T-cell (primary cell): ENCODE measurements at regions not wholly inside any gene's neighbourhood (a gene's known extent, or its start where the extent isn't known, plus 50 kb on each side); places are given as distances from the start of the nearest gene placed in this dataset.

Experiments
- ATAC-seq, 4 experiments: fragments of 200-7000 bp in 3 of 4; fragments of 150-1000 bp in 1 of 4; cut with Tn5 transposase; replicated peaks in 1 of 4; 1 replicate in 3 of 4; 2 replicates in 1 of 4; pipeline ENCODE4 v1.10.0; 2021; ENCODE audit warnings: moderate library complexity in 3 of 4, mild to moderate bottlenecking in 2 of 4, moderate number of reproducible peaks in 1 of 4
- CTCF ChIA-PET, 2 donors: fragments of 300-600 bp; sonication (Branson Sonifier 250); formaldehyde crosslinking; loops; one replicate each; lab custom pipeline; 2022; ENCODE audit warnings: antibody characterized with exemption in 2 of 2; lab: Charles Lee
- POLR2A ChIA-PET, 2 donors: fragments of 300-600 bp; sonication (Branson Sonifier 250); formaldehyde crosslinking; loops; one replicate each; lab custom pipeline; 2022; ENCODE audit warnings: antibody characterized with exemption in 2 of 2; lab: Charles Lee
- DNase-seq, 35 experiments: peaks; one replicate each; pipeline versions ENCODE4 v3.0.0 to v3.0.0-alpha.2; 2013 to 2023
- H3K27ac ChIP-seq: one replicate; pipeline ENCODE4 v1.5.1; 2013; ENCODE audit warnings: low read length
- H3K27me3 ChIP-seq, 2 experiments: replicated peaks in 1 of 2; 1 replicate in 1 of 2; 2 replicates in 1 of 2; pipeline versions ENCODE4 v1.6.1 to v1.7.0; 2013; ENCODE audit warnings: low read length in 1 of 2, mixed read lengths in 1 of 2; ENCODE audit not compliant: control insufficient read depth in 2 of 2, insufficient read depth in 2 of 2; ENCODE audit errors: extremely low read depth in 1 of 2
- H3K36me3 ChIP-seq, 2 donors: 1 replicate in 1 of 2; 2 replicates in 1 of 2; pipeline versions ENCODE4 v1.6.1 to v1.7.0; 2013; ENCODE audit warnings: low read length in 1 of 2; ENCODE audit not compliant: control insufficient read depth in 2 of 2, insufficient read depth in 1 of 2; ENCODE audit errors: extremely low read depth in 1 of 2
- H3K4me1 ChIP-seq, 2 experiments: 1 replicate in 1 of 2; 2 replicates in 1 of 2; pipeline versions ENCODE4 v1.6.1 to v1.7.0; 2013; ENCODE audit warnings: low read length in 2 of 2, mixed read lengths in 1 of 2; ENCODE audit not compliant: insufficient read depth in 2 of 2, control insufficient read depth in 1 of 2; ENCODE audit errors: extremely low read depth in 1 of 2
- H3K4me3 ChIP-seq, 2 donors: 1 replicate in 1 of 2; 2 replicates in 1 of 2; pipeline versions ENCODE4 v1.5.1 to v1.7.0; 2013; ENCODE audit warnings: mild to moderate bottlenecking in 2 of 2, low read length in 1 of 2, moderate library complexity in 1 of 2; ENCODE audit not compliant: control insufficient read depth in 1 of 2; ENCODE audit errors: extremely low read depth in 1 of 2
- H3K9me3 ChIP-seq: 2 replicates; pipeline ENCODE4 v1.7.0; 2013
- H3K27ac Mint-ChIP-seq, 2 donors: one replicate each; pipeline ENCODE4 v1.8.0; 2020 to 2021; ENCODE audit warnings: mild to moderate bottlenecking in 2 of 2, mixed read lengths in 2 of 2
- H3K27me3 Mint-ChIP-seq, 2 donors: one replicate each; pipeline ENCODE4 v1.8.0; 2021 to 2022; ENCODE audit warnings: mixed read lengths in 2 of 2
- H3K36me3 Mint-ChIP-seq: one replicate; pipeline ENCODE4 v1.8.0; 2021; ENCODE audit warnings: mixed read lengths
- H3K4me1 Mint-ChIP-seq, 3 donors: one replicate each; pipeline ENCODE4 v1.8.0; 2020 to 2022; ENCODE audit warnings: mixed read lengths in 3 of 3, mild to moderate bottlenecking in 1 of 3
- H3K4me3 Mint-ChIP-seq, 3 donors: one replicate each; pipeline ENCODE4 v1.8.0; 2020 to 2022; ENCODE audit warnings: mild to moderate bottlenecking in 3 of 3, mixed read lengths in 3 of 3, moderate library complexity in 3 of 3
- H3K9me3 Mint-ChIP-seq, 3 donors: one replicate each; pipeline ENCODE4 v1.8.0; 2020 to 2022; ENCODE audit warnings: mixed read lengths in 3 of 3
- WGBS: methylation state at CpG from one replicate; pipeline ENCODE4 v1.1.5; 2013; ENCODE audit warnings: missing lambda C conversion rate; ENCODE audit not compliant: insufficient coverage; 5-methylcytosine and 5-hydroxymethylcytosine counted together

GRCh38 chr22:27175974-27176373, 518.6 kb downstream of the MIAT start:
- Histone ChIP-seq H3K27me3 (peaks cover 0 to 11% of the 10 kb centered on the region in 2 experiments), H3K4me1 (no peaks in the 10 kb centered on the region), H3K27ac (no peak overlapping the region), H3K9me3 (no peaks in the 10 kb centered on the region), H3K4me3 (no peak overlapping the region), H3K36me3 (no peaks in the 10 kb centered on the region)
- peaks cover 23 to 24% of the 10 kb centered on the region in 2 donors for H3K27me3 Mint-ChIP-seq
- no peak overlapping the region for H3K27ac Mint-ChIP-seq
- no peaks in the 10 kb centered on the region for H3K36me3 Mint-ChIP-seq
- DNase-seq: no peak
- POLR2A ChIA-PET: no interaction called here
- no peak overlapping the region for H3K4me3 Mint-ChIP-seq
- H3K9me3 Mint-ChIP-seq: no peaks in the 10 kb centered on the region
- ATAC-seq: no peak
- no CpG with 5 or more reads among the region's 2 CpGs for WGBS
- no peaks in the 10 kb centered on the region for H3K4me1 Mint-ChIP-seq
- CTCF ChIA-PET: interaction anchor here in 1 of 2 donors (0.7 kb wide), 1 partner anchor 15 kb away, joined by 5 read pairs; no protein-coding TSS in a partner anchor

GRCh38 chr22:27179161-27179560, 521.8 kb downstream of the MIAT start:
- WGBS: no CpG with 5 or more reads among the region's 3 CpGs
- POLR2A ChIA-PET: no interaction called here

GRCh38 chr22:27181537-27181936, 524.1 kb downstream of the MIAT start:
- H3K4me3 Mint-ChIP-seq: no peak overlapping the region
- Histone ChIP-seq H3K4me1 (no peaks in the 10 kb centered on the region), H3K36me3 (no peaks in the 10 kb centered on the region), H3K9me3 (no peaks in the 10 kb centered on the region), H3K4me3 (no peak overlapping the region), H3K27me3 (peaks cover 0 to 11% of the 10 kb centered on the region in 2 experiments), H3K27ac (no peak overlapping the region)
- no peaks in the 10 kb centered on the region for H3K4me1 Mint-ChIP-seq
- no peak overlapping the region for H3K27ac Mint-ChIP-seq
- 88% methylated on average over 4 of the region's 4 CpGs for WGBS
- peaks cover 3% of the 10 kb centered on the region in 2 donors for H3K27me3 Mint-ChIP-seq
- H3K36me3 Mint-ChIP-seq: no peaks in the 10 kb centered on the region
- CTCF ChIA-PET: no interaction called here
- POLR2A ChIA-PET: no interaction called here
- DNase-seq (no peak), ATAC-seq (no peak)
- H3K9me3 Mint-ChIP-seq: no peaks in the 10 kb centered on the region

More at GRCh38 chr22:27179161-27179560, 521.8 kb downstream of the MIAT start:
- H3K4me3 ChIP-seq: no peak overlapping the region
- H3K4me1 Mint-ChIP-seq: no peaks in the 10 kb centered on the region
- no peaks in the 10 kb centered on the region for H3K9me3 ChIP-seq
- H3K27me3 ChIP-seq: peaks cover 0 to 22% of the 10 kb centered on the region in 2 experiments
- ATAC-seq: no peak
- no peak overlapping the region for H3K4me3 Mint-ChIP-seq
- H3K9me3 Mint-ChIP-seq: no peaks in the 10 kb centered on the region
- no peaks in the 10 kb centered on the region for H3K36me3 ChIP-seq
- no peaks in the 10 kb centered on the region for H3K4me1 ChIP-seq
- H3K27ac Mint-ChIP-seq: no peak overlapping the region
- H3K27ac ChIP-seq: no peak overlapping the region
- H3K36me3 Mint-ChIP-seq: no peaks in the 10 kb centered on the region
- peaks cover 21 to 23% of the 10 kb centered on the region in 2 donors for H3K27me3 Mint-ChIP-seq
- no peak for DNase-seq
- CTCF ChIA-PET: no interaction called here

GRCh38 chr22:27183474-27183873, 526.1 kb downstream of the MIAT start:
- ATAC-seq (no peak), DNase-seq (no peak)
- POLR2A ChIA-PET: no interaction called here
- Histone ChIP-seq H3K27ac (no peak overlapping the region), H3K4me3 (no peak overlapping the region), H3K27me3 (peaks cover 0 to 11% of the 10 kb centered on the region in 2 experiments), H3K36me3 (no peaks in the 10 kb centered on the region), H3K4me1 (no peaks in the 10 kb centered on the region), H3K9me3 (no peaks in the 10 kb centered on the region)
- Mint-ChIP-seq H3K27me3 (peaks cover 0 to under 1% of the 10 kb centered on the region in 2 donors), H3K4me1 (no peaks in the 10 kb centered on the region), H3K4me3 (no peak overlapping the region), H3K9me3 (no peaks in the 10 kb centered on the region), H3K27ac (no peak overlapping the region), H3K36me3 (no peaks in the 10 kb centered on the region)
- 60% methylated on average over 5 of the region's 6 CpGs for WGBS
- CTCF ChIA-PET: no interaction called here

DNA sequence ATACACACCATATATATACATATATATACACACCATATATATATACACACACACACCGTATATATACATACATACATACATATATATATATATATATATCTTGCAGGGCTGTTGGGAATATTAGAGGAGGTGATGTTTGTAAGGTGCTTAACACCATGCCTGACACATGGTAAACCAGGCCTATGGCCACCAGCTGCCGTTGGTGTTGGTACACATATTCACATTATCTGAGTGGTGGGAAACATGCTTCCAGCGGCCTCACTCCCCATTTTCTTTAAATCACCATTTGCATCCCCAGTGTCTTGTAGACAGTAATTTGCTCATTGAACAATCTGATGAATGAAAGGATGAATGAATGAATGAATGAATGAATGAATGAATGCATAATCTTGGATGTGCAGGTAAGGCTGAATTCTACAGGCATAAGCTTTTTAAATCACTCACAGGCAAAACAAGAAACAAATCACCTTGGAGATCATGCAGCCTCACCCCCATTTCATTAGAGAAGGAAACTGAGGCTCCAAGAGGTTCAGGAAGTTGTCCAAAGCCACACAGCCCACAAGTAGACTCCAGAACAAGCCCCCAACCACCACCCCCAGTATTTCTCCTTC, 527.8 kb downstream of the MIAT start:
- Mint-ChIP-seq H3K27me3 (peaks cover 9 to 10% of the 10 kb centered on the region in 2 donors), H3K4me3 (no peak overlapping the region), H3K27ac (no peak overlapping the region), H3K36me3 (no peaks in the 10 kb centered on the region), H3K4me1 (no peaks in the 10 kb centered on the region), H3K9me3 (no peaks in the 10 kb centered on the region)
- Histone ChIP-seq H3K9me3 (no peaks in the 10 kb centered on the region), H3K36me3 (no peaks in the 10 kb centered on the region), H3K27ac (no peak overlapping the region), H3K4me1 (no peaks in the 10 kb centered on the region), H3K27me3 (peaks cover 0 to 14% of the 10 kb centered on the region in 2 experiments), H3K4me3 (no peak overlapping the region)
- CTCF ChIA-PET: no interaction called here
- POLR2A ChIA-PET: no interaction called here
- ATAC-seq: no peak
- DNase-seq: no peak
- no CpG with 5 or more reads among the region's 3 CpGs for WGBS

GRCh38 chr22:27185760-27186302, 528.4 kb downstream of the MIAT start:
- ChIA-PET CTCF (no interaction called here), POLR2A (no interaction called here)
- no peak for DNase-seq

More at GRCh38 chr22:27185760-27186302, 528.4 kb downstream of the MIAT start:
- Histone ChIP-seq H3K27me3 (peaks cover 0 to 14% of the 10 kb centered on the region in 2 experiments), H3K9me3 (no peaks in the 10 kb centered on the region), H3K4me3 (no peak overlapping the region), H3K36me3 (no peaks in the 10 kb centered on the region), H3K4me1 (no peaks in the 10 kb centered on the region), H3K27ac (no peak overlapping the region)
- H3K27me3 Mint-ChIP-seq: peaks cover 9 to 10% of the 10 kb centered on the region in 2 donors
- H3K4me1 Mint-ChIP-seq: no peaks in the 10 kb centered on the region
- peaks cover 0 to 2% (median 2%) of the 10 kb centered on the region in 3 donors for H3K9me3 Mint-ChIP-seq
- H3K27ac Mint-ChIP-seq: no peak overlapping the region
- no peak overlapping the region for H3K4me3 Mint-ChIP-seq
- 92% methylated on average over 6 of the region's 12 CpGs for WGBS
- no peak for ATAC-seq
- H3K36me3 Mint-ChIP-seq: no peaks in the 10 kb centered on the region
